ENCODE measurements at regions not wholly inside any gene's neighbourhood (a gene's known extent, or its start where the extent isn't known, plus 50 kb on each side); places are given as distances from the start of the nearest gene placed in this dataset.

DNA sequence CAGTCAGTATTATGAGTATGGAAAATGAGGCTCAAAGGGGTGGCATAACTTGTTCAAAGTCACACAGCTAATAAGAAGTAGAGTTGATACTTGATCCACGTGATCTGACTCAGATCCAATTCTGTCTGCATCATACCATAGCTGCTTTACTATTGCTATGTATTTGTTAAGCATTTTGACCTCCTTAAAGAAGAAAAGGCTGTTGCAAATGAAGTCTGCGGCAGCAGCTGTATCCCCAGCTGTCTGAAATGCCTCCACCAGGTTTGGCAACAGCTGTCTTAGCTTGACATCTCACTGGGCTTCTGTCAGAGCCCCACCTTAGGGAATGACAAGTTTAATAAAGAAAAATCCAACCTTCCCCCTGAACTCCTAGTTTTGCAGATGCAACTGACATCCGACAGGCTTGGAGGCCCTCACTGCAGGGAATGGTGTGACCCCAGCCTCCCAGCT is 75.6 kb upstream of the SLC44A1 start:
- TF ChIP-seq POLR2AphosphoS5 (IDR thresholded peaks at IDR 0.05; ENCODE audit: low read depth) (no peak), CREB1 (CRISPR knock-in tag; IDR thresholded peaks at IDR 0.05; ENCODE audit: low read depth) (no peak), REST (IDR thresholded peaks at IDR 0.05; ENCODE audit: unreplicated experiment) (no peak), EZH2 (IDR thresholded peaks at IDR 0.05; ENCODE audit: low read depth, unreplicated experiment) (no peak)
- TF ChIP-seq, protein P1, sequence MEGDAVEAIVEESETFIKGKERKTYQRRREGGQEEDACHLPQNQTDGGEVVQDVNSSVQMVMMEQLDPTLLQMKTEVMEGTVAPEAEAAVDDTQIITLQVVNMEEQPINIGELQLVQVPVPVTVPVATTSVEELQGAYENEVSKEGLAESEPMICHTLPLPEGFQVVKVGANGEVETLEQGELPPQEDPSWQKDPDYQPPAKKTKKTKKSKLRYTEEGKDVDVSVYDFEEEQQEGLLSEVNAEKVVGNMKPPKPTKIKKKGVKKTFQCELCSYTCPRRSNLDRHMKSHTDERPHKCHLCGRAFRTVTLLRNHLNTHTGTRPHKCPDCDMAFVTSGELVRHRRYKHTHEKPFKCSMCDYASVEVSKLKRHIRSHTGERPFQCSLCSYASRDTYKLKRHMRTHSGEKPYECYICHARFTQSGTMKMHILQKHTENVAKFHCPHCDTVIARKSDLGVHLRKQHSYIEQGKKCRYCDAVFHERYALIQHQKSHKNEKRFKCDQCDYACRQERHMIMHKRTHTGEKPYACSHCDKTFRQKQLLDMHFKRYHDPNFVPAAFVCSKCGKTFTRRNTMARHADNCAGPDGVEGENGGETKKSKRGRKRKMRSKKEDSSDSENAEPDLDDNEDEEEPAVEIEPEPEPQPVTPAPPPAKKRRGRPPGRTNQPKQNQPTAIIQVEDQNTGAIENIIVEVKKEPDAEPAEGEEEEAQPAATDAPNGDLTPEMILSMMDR (conservative IDR thresholded peaks at IDR 0.05; ENCODE audit: low read depth in 2 of 2) = no peak
